ENCODE measurements at regions not wholly inside any gene's neighbourhood (a gene's known extent, or its start where the extent isn't known, plus 50 kb on each side); places are given as distances from the start of the nearest gene placed in this dataset.

DNA sequence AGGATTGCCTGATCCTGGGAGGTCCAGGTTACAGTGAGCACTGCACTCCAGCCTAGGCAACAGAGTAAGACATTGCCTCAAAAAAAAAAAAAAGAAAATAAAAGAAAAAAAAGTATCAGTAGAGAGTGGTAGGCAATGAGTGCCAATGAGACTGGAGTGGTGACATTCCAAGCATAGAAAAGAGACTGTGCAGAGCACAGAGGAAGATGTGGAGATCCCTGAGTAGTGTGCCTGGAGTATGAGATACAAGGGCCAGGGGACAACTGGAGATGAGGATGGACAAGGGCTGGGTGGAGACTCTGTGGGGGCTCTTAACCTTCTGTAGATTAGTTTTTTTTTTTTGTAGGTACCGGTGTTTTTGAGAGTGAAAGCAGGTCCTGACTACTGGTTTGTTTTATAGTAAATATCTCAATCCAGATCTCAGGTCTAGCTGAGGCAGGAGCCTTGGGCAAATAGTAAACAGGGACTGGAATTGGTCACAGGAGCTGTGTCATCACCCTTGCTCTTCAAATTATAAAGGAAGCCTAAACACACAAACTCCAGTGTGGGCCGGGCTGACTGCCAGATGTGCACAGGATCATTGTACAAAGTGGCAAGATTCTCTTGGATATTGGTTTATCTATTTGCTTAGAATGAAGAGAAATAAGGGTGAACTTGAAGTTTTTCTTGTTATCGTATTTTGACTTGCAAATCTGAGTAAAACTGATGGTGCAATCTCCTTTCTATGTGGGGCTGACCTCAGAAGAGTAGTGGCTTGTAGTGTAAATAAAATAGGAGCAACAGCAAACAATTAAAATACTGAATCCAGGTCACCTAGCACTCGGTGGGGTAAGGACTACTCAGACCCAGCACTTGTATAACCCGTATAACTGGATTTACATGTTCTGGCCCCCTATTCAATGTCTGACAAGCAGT is 144.9 kb downstream of the SOX4 start:
- peak overlapping the region; percentile 63 for H3K27ac ChIP-seq
- peaks cover 30% of the 10 kb centered on the region for H3K4me1 ChIP-seq
- H3K9me3 ChIP-seq, result no peaks in the 10 kb centered on the region
- TF ChIP-seq, protein P1, sequence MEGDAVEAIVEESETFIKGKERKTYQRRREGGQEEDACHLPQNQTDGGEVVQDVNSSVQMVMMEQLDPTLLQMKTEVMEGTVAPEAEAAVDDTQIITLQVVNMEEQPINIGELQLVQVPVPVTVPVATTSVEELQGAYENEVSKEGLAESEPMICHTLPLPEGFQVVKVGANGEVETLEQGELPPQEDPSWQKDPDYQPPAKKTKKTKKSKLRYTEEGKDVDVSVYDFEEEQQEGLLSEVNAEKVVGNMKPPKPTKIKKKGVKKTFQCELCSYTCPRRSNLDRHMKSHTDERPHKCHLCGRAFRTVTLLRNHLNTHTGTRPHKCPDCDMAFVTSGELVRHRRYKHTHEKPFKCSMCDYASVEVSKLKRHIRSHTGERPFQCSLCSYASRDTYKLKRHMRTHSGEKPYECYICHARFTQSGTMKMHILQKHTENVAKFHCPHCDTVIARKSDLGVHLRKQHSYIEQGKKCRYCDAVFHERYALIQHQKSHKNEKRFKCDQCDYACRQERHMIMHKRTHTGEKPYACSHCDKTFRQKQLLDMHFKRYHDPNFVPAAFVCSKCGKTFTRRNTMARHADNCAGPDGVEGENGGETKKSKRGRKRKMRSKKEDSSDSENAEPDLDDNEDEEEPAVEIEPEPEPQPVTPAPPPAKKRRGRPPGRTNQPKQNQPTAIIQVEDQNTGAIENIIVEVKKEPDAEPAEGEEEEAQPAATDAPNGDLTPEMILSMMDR (IDR thresholded peaks at IDR 0.05), result no peak
- ATAC-seq, result peak; percentile 94 to 96
- H3K36me3 ChIP-seq, result no peaks in the 10 kb centered on the region
- H3K4me3 ChIP-seq, result no peak overlapping the region
- DNase-seq, result no peak
- intact Hi-C loops (cut with DNase I), result no loop called here
- no peaks in the 10 kb centered on the region for H3K27me3 ChIP-seq (ENCODE audit: low read depth)

DNA sequence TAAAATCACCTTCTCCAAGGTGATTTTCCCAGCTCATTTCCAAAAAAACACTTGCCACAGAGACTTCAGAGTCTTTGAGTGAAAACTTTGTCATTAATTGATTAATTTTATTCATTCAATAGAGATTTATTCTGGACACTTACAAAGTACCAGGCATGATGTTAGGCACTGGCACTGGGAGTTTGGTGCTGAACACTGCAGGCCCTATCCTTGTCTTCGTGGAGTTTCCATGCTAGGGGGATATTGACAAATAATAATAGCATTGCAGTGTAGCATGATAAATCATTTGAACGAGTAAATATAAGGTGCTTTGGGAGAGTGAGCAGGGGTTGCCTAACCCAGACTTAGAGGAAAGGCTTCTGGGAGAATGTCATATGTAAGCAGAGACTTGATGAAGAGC is 145.7 kb downstream of the SOX4 start:
- DNase-seq (no peak), ATAC-seq (no peak)
- no peaks in the 10 kb centered on the region for H3K27me3 ChIP-seq (ENCODE audit: low read depth)
- H3K4me1 ChIP-seq, result peaks cover 26% of the 10 kb centered on the region
- no peaks in the 10 kb centered on the region for H3K9me3 ChIP-seq
- H3K36me3 ChIP-seq, result no peaks in the 10 kb centered on the region
- H3K4me3 ChIP-seq, result no peak overlapping the region
- intact Hi-C loops (cut with DNase I), result no loop called here
- TF ChIP-seq, protein P1 (IDR thresholded peaks at IDR 0.05), result no peak
- no peak overlapping the region for H3K27ac ChIP-seq

DNA sequence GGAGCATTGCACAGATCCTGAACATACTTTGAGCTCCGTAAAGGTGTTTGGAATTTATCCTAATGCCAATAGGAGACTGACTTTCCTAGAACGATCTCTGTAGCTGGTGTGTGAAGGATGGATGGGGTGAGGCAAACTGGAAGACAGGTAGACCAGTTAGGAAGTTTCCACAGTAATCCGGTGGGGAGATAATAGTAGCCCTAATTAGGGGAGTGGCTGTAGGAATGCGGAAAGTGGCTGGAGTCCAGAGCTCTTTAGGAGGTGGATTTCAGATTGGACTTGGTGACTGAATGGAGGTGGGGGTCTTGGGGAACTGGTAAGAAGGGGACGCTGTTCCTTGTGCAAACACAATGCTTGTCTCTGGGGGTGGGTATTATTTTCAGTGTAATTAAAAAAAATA is 146.3 kb downstream of the SOX4 start:
- TF ChIP-seq, protein P1 (IDR thresholded peaks at IDR 0.05), result no peak
- no peaks in the 10 kb centered on the region for H3K36me3 ChIP-seq
- no peak overlapping the region for H3K27ac ChIP-seq
- H3K4me1 ChIP-seq, result peaks cover 26% of the 10 kb centered on the region
- no peak for DNase-seq
- H3K9me3 ChIP-seq, result no peaks in the 10 kb centered on the region
- H3K27me3 ChIP-seq (ENCODE audit: low read depth), result no peaks in the 10 kb centered on the region
- H3K4me3 ChIP-seq, result no peak overlapping the region
- intact Hi-C loops (cut with DNase I), result no loop called here
- peak in 1 of 2 donors; percentile 17 for ATAC-seq

DNA sequence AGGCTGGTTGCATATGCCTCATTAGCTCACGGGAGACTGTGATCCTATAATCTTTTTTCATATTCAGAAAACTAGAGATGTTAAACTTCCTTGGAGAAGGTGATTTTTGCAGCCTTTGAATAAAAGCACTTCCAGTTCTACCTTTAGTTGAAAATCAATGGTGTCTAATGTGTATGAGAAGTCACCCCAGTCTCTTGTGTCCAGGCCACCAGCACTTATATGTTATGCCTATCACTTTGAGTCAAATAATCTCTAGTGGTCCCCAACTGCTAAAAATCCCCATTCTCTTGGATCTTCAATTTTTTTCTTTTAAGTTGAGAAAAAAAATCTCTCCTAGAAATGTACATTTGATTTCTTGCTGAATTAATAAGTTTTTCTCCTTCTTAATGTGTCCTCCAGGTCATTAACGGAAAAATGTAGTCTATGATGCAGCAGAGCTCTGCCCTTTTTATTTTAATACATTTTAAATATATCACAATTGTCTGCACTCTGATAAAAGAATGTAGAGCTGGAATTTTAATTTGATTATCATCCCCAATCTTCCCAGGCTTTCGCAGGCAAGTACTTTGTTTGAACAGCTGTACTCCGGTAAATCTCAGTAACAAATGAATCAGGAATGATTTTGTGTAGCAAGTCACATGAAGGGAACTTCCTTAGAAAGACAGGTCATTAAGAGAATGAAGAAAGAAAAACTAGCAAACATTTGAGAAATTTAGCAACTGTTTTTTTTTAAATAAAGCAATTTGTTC is 147.0 kb downstream of the SOX4 start:
- TF ChIP-seq, protein P1 (IDR thresholded peaks at IDR 0.05), result no peak
- DNase-seq (no peak), ATAC-seq (no peak)
- Histone ChIP-seq H3K4me1 (peaks cover 26% of the 10 kb centered on the region), H3K27me3 (ENCODE audit: low read depth) (no peaks in the 10 kb centered on the region), H3K4me3 (no peak overlapping the region), H3K27ac (no peak overlapping the region), H3K36me3 (no peaks in the 10 kb centered on the region), H3K9me3 (no peaks in the 10 kb centered on the region)
- intact Hi-C loops (cut with DNase I), result no loop called here

DNA sequence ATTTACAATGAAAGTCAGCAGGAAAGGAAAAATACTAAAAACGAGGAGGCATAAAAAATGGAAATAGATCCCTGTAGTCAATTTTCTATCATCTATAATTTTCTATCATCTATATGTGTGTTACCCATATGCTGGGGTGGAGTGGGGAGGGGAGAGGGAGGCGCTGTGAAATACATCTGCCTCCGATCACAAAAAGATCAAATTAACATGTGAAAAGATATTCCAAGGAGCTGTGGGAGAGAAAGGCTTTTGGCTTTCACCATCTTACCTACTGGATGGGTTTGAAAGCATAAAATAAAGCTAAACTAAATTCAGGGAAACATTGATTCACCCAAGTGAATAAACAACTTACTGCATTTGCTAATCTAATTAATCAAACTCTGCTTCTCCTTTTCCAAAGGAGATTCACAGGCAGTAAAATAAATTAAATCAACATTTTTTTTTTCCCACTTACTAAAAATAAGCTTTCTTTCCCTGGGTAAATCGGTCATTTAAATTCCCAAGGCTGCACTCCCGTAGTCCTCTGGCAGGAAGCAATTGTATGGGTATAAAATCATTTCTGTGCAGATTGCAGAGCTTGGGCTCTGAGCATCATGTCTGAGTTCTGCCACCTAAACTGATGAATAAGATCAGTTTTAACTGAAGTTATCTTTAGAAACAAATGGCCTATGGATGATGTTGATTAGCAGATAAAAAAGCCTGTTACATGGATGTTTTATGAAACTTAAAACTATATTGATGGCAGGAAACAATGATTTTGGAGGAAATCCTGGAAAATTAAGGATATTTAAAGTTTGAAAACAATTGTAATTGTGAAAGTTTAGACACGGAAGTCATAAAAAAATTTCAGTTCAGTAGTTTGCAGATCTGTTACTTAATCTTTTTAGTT is 147.9 kb downstream of the SOX4 start:
- no peak overlapping the region for H3K4me3 ChIP-seq
- H3K36me3 ChIP-seq, result no peaks in the 10 kb centered on the region
- intact Hi-C loops (cut with DNase I), result no loop called here
- TF ChIP-seq, protein P1 (IDR thresholded peaks at IDR 0.05), result no peak
- DNase-seq (no peak), ATAC-seq (no peak)
- H3K27ac ChIP-seq, result no peak overlapping the region
- no peaks in the 10 kb centered on the region for H3K27me3 ChIP-seq (ENCODE audit: low read depth)
- H3K4me1 ChIP-seq, result peaks cover 26% of the 10 kb centered on the region
- no peaks in the 10 kb centered on the region for H3K9me3 ChIP-seq

Data from lower lobe of right lung (tissue), 2 donors.